NCI-H1092 treated with DMSO at 0.1 percent for 48 hours (cell line): ENCODE measurements at regions not wholly inside any gene's neighbourhood (a gene's known extent, or its start where the extent isn't known, plus 50 kb on each side); places are given as distances from the start of the nearest gene placed in this dataset.
"Not testable (repeated sequence)": the region's sequence is repeated elsewhere in the genome, so short reads cannot be mapped to it uniquely, and the experiment has no call there.

ENCODE experiments used
- DNase-seq: peaks from one replicate; lab custom pipeline; 2025; lab: John Stamatoyannopoulos, UW

GRCh38 chr1:229710746-229711145 is 84.7 kb downstream of the URB2 start:
- no peak for DNase-seq

GRCh38 chr1:229714306-229714705 is 88.3 kb downstream of the URB2 start:
- DNase-seq = no peak

GRCh38 chr1:229714964-229715603 is 89.0 kb downstream of the URB2 start:
- no peak for DNase-seq

GRCh38 chr1:229716069-229716468 is 90.0 kb downstream of the URB2 start:
- no peak for DNase-seq

- no peak for DNase-seq
Observed at GRCh38 chr1:229716704-229717103, 90.7 kb downstream of the URB2 start.

- no peak for DNase-seq
Observed at GRCh38 chr1:229717786-229718576, 91.9 kb downstream of the URB2 start.

- DNase-seq = no peak
Observed at GRCh38 chr1:229726061-229726460, 100.0 kb downstream of the URB2 start.

- DNase-seq = no peak
Observed at GRCh38 chr1:229729916-229730315, 103.9 kb downstream of the URB2 start.

GRCh38 chr1:229730573-229730972 is 104.5 kb downstream of the URB2 start:
- no peak for DNase-seq

- no peak for DNase-seq
Observed at GRCh38 chr1:229732061-229732460, 106.0 kb downstream of the URB2 start.

- no peak for DNase-seq
Observed at GRCh38 chr1:229736376-229736775, 110.3 kb downstream of the URB2 start.

GRCh38 chr1:229742614-229743013 is 116.6 kb downstream of the URB2 start:
- not testable (repeated sequence) for DNase-seq

- DNase-seq = no peak
Observed at GRCh38 chr1:229749992-229750391, 123.9 kb downstream of the URB2 start.

GRCh38 chr1:229751610-229752009 is 125.6 kb downstream of the URB2 start:
- DNase-seq = no peak

GRCh38 chr1:229752679-229753078 is 126.6 kb downstream of the URB2 start:
- no peak for DNase-seq

GRCh38 chr1:229753764-229754551 is 127.9 kb downstream of the URB2 start:
- DNase-seq = no peak

GRCh38 chr1:229756666-229757065 is 130.6 kb downstream of the URB2 start:
- no peak for DNase-seq

- DNase-seq = no peak
Observed at GRCh38 chr1:229757226-229757625, 131.2 kb downstream of the URB2 start.

GRCh38 chr1:229758101-229759036 is 132.3 kb downstream of the URB2 start:
- DNase-seq = no peak

GRCh38 chr1:229759037-229759435 is 133.0 kb downstream of the URB2 start:
- no peak for DNase-seq

GRCh38 chr1:229759586-229759985 is 133.5 kb downstream of the URB2 start:
- no peak for DNase-seq
